Neural progenitor cell (in vitro differentiated cells): ENCODE measurements at regions not wholly inside any gene's neighbourhood (a gene's known extent, or its start where the extent isn't known, plus 50 kb on each side); places are given as distances from the start of the nearest gene placed in this dataset.

Experiments
- EZH2 ChIP-seq: fragments of 200-600 bp; sonication (generic); IDR thresholded peaks from 2 replicates; pipeline ENCODE4 v1.6.1; 2017; ENCODE audit warnings: antibody characterized with exemption, mild to moderate bottlenecking, moderate library complexity
- TF ChIP-seq, protein P1 (sequence below): fragments of 200-600 bp; sonication (generic); IDR thresholded peaks from 2 replicates; pipeline ENCODE4 v1.5.1; 2017; ENCODE audit warnings: antibody characterized with exemption, mild to moderate bottlenecking

DNA sequence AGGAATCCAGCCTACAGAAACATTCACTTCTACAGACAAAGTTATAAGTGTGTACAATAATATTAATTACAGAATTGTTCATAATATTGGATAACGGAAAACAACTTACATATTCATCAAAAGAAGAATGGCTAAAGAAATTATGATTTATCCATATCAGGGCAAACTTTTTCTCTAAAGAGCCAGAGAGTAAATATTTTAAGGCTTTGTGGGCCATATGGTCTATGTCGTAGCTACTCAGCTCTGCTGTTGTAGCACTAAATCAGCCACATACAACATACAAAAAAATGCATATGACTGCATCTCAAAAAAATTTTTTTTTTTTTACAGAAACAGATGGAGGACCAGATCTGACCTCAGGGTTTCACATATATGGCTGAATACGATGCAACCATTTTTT, 96.7 kb upstream of the GALNT18 start:
- TF ChIP-seq, protein P1, sequence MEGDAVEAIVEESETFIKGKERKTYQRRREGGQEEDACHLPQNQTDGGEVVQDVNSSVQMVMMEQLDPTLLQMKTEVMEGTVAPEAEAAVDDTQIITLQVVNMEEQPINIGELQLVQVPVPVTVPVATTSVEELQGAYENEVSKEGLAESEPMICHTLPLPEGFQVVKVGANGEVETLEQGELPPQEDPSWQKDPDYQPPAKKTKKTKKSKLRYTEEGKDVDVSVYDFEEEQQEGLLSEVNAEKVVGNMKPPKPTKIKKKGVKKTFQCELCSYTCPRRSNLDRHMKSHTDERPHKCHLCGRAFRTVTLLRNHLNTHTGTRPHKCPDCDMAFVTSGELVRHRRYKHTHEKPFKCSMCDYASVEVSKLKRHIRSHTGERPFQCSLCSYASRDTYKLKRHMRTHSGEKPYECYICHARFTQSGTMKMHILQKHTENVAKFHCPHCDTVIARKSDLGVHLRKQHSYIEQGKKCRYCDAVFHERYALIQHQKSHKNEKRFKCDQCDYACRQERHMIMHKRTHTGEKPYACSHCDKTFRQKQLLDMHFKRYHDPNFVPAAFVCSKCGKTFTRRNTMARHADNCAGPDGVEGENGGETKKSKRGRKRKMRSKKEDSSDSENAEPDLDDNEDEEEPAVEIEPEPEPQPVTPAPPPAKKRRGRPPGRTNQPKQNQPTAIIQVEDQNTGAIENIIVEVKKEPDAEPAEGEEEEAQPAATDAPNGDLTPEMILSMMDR: no peak
- TF ChIP-seq EZH2: no peak
